ENCODE measurements at regions not wholly inside any gene's neighbourhood (a gene's known extent, or its start where the extent isn't known, plus 50 kb on each side); places are given as distances from the start of the nearest gene placed in this dataset.

GRCh38 chr2:216915557-216916150 is 55.8 kb upstream of the TNP1 start:
- TF ChIP-seq, protein P1, sequence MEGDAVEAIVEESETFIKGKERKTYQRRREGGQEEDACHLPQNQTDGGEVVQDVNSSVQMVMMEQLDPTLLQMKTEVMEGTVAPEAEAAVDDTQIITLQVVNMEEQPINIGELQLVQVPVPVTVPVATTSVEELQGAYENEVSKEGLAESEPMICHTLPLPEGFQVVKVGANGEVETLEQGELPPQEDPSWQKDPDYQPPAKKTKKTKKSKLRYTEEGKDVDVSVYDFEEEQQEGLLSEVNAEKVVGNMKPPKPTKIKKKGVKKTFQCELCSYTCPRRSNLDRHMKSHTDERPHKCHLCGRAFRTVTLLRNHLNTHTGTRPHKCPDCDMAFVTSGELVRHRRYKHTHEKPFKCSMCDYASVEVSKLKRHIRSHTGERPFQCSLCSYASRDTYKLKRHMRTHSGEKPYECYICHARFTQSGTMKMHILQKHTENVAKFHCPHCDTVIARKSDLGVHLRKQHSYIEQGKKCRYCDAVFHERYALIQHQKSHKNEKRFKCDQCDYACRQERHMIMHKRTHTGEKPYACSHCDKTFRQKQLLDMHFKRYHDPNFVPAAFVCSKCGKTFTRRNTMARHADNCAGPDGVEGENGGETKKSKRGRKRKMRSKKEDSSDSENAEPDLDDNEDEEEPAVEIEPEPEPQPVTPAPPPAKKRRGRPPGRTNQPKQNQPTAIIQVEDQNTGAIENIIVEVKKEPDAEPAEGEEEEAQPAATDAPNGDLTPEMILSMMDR (IDR thresholded peaks at IDR 0.05; ENCODE audit: poor library complexity): no peak
- TF ChIP-seq EZH2 (IDR thresholded peaks at IDR 0.05; ENCODE audit: borderline replicate concordance): no peak
- no peak for TF ChIP-seq EZH2phosphoT487 (IDR thresholded peaks at IDR 0.05; ENCODE audit: low read depth, severe bottlenecking, unreplicated experiment)
